SK-N-DZ (cell line): ENCODE measurements at regions not wholly inside any gene's neighbourhood (a gene's known extent, or its start where the extent isn't known, plus 50 kb on each side); places are given as distances from the start of the nearest gene placed in this dataset.

Experiments used
- DNase-seq: peaks from one replicate; pipeline ENCODE4 v3.0.0-alpha.2; 2015; ENCODE audit warnings: low spot score

DNA sequence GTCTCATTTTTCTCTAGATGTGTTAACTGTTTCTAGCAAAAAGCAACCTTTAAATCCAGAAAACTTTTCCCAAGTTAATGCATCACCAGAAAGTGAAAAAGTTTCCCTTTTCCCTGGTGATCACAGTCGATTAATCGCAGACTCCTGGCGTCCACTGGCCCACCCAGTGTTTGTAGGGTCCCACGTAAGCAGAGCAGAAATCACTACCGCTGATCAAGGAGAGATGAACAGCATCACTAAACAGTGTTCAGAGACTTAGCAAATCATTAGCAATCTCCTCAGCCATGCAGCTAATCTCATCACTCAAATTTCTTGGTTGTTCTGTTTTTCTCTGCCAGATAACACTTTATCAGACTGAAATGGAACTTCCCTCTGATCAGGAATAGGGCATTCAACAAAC lies 184.2 kb downstream of the EFNB2 start:
- DNase-seq = no peak

DNA sequence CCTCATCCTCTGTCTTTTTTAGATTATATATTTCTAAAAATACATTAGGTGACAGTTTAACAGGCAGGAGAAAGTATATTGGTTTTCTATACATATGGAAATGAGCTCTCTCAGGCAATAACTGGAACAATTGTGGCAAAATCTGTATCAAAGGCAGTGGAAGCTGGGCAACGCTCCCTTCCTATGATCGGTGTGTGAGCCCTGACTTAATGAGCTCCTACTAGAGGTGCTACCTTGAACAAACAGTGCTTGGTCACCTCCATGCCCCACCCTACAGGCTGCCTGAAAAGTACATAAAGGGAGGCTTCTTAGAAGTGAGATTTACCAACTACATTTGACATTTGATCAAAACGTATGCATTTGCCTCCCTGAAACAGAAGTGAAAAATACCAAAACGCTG lies 185.3 kb downstream of the EFNB2 start:
- no peak for DNase-seq

DNA sequence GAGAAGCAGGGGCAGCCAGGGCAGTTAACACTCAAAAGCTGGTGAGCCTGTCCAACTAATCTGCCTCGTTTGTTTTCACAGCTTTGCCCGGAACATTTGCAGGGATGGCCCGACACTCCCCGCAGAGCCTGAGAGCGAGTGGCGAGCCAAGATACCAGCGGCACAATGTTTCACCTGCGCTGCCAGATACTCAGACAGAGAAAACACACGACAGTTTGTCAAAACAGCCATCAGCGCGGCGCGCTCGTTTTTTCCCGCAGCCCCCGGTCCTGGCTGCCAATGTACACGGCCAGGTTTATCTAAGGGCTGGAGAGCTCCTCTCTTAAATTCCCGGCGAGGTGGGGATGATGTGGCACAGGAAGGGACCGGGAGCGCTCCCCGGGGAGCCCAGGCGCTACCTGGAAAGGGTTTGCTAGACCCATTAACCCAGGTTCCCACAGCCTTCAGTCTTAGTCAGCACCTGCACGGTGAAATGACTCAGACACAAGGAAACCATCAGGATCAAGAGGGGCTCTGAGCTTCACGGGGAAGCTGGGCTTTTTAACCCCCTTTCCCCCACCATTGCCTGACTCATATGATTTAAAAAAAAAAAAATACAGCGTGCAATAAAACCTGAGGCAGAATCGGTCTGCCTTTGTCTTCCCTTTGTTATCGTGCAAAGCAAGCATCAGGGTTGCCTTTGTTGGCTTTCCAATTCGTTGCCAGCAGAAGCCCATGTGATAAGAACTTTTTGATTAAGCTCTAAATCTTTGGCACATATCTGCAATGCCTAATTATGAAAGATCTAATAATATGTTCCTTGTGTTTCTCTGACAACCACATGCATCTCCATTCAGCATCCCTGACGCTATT lies 186.2 kb downstream of the EFNB2 start:
- no peak for DNase-seq

DNA sequence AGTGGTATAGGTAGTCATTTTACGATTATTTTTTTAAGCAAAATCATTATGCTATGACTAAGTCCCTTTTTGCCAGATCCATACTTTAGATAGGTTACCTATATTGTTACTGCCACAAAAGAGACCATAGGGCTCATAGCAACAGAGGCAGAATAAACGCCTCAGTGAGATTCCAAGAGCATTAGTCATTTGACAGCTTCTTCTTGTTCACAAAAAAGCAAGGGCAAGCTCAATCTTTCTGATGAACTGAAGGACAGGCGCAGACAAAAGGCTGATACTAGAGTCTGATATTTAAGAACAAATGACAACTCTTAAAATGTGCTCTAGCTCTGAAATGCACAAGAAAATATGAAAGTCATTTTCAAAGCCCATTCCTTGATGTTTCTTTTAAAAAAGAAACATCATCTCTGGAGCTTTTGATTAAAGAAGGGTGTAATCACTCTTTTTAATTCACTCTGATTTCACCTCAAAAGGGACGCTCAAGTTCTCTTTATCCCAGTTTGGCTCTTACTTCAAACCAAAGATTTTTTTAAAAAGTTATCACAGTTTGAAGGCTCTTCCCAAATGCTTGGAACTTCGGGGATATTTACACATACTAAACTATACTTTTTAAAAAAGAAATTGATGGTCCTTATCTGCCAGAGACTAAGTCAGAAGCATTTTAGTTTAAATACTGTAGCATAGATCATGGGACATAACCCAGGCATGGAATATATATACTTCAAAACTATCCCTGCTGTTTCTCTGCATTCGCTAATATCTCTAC lies 187.2 kb downstream of the EFNB2 start:
- DNase-seq = no peak

DNA sequence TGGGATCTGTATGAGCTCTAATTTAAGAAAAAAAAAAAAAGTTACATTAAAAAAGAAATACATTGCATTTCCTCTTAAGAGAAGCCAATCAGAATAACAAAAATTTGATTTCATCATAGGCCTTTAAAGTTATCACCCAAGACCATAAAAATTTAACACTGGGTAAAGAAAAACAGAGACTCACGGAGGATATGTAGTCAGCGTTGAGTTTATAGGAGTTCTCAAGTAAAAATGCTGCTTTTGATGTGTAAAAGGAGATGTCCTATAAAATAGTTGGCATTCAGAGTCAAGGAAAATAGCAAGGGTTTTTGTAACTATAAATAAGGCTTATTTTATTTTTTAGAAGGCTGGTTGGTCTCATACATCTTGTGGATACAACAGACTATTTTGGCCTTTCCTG lies 191.1 kb downstream of the EFNB2 start:
- DNase-seq = no peak

DNA sequence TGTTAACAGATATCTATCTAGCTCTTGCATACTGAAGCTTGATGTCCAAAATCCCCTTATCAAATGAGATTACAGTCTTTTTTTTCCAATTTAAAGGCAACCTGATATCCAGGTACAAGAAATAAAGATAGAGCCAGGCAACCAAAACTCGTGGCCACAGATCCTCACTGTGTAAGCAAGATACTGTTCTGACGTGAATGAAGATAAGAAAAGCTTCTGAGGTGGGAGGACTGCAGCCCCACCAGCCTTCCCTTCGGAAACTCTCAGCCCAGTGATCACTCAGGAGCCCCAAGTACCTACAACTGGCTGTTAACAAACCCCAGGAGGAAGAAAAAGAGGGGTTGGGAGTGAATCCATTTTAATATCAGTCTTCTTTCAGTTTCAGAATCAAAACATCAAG lies 191.6 kb downstream of the EFNB2 start:
- DNase-seq = no peak

DNA sequence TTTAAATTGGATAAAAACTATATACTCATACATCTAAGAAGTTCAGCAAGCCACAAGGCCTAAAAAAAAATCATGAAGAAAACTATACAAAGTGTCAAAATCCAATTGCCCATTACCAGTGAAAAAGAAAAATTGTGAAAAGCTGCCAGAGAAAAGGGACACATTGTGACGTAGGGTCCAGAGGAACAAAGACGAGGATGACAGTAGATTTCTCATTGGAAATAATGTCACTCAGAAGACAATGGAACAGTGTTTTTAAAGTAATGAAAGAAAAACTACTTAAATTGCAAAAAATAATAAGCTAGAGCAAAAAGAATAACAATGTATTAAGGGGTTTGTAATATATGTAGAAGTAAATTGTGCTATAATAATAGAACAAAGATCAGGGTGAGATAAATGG lies 195.2 kb downstream of the EFNB2 start:
- DNase-seq = no peak

DNA sequence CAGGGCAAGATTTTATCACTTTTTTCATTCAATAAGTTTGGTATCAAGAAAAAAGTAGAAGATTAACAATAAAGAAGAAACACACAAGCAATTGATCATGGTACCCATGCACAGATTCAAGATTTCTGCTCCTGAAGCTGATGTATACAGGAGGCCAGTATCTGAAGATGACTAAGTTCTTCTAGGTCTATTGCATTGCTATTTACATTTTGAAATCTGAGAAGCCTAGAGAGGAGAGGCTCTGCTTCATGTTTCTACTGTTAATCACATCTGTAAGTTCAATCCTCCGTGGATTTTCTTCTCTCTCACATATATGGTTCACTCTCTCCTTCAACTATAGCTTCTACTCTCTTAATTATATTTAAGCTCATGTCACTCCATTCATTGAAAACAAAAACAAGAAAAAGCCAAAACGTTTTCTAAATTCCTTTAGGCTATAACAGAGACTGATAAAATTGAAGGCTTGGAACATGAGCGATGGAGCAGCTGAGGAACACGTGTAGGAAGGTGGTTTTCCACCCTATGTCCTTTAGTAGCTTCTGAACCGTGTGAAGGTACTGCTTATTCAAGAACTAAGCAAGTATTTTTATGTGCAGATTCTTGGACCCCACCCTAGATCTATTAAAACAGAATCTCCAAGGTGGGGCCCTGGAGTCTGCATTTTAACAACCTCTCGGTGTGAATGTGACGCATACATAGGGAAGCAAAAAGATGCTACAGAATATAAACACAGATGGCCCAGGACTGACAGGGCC lies 198.2 kb downstream of the EFNB2 start:
- DNase-seq = no peak

DNA sequence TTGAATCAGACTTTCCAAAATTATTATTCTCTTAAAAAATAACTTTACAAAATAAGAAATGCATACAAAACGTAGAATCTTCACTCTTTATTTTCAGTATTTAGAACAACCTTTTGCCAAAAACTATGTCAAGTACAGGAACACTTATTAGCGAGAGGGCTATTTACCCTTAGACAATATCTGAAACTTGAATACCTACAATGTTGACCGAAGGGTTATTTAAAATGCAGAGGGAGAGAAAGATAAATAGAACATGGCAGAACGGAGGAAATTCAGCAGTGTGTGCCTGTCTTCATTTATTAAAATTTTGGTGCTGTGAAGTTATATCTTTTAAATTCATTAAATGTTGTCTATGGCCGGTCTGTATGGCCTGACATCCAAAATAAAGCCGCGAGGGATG lies 198.8 kb downstream of the EFNB2 start:
- no peak for DNase-seq

DNA sequence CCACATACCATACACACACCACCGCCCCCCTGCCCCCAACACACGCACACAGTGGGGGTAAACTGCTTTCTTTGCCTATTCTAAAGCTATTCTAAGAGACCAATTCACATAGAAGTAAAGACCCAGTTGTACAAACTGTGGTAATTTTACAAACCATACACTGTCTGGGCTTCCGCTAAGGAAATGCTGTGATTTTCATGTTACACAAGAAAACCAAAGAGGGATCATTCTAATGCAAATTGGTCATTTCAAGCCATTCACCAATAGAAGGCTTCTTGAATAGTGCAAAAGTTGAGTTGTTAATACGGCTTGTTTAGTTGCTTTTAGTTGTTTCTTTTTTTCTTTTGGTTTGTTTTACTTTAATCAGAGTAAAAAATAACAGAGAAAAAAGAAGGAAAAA lies 202.8 kb downstream of the EFNB2 start:
- DNase-seq = no peak

DNA sequence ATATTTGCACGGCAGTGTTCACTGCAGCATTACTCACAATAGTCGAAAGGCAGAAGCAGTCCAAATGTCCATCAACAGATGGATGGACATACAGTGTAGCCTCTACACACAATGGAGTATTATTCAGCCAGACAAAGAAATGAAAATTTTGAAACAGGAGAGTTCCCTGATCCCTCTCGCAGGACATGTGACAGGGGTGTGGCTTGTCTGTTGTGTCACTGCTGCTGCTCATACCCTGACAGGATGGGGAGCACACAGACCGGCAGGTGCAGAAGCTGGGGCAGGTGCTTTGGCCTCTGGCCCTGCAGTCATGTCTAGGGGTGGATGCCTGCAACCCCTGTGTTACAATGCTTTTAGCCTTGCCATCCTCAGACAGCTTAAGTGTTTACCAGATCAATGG lies 204.3 kb downstream of the EFNB2 start:
- DNase-seq = no peak

DNA sequence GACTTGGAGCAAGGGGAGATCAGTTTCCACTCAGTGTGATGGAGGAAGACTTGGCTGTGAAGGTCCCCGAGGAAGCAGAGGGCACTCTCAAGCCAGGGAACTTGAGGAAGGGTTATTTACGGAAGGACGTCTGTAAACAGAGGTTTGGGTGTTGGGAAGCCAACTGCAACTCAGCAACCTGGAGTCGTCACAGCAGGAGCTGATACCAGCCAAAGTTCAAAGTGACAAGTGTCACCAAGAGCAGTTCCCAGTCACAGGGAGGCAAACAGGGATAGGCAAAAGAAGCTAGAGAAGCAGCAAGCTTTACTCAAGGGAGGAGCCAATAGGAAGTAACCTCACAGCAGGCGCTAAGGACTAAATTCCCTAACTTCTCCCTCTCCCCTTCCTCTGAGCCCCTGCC lies 205.5 kb downstream of the EFNB2 start:
- no peak for DNase-seq

DNA sequence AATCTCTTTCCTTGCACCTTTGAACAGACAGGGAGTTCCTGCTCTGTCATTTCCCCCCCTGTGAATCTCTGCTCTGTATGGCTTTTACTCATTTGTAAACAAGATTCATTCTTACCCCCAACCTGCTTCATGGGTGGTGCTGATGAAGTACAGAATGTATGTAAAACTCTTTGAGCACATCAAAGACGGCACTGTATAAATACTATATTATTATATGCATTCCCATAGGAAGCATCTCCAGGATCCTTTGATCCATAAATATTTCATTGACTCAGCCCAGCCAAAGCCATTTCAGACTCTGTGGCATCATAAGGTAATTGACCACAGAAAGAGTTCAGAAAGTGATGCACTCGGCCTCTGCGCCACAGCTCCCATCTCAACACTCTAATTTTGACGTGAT lies 208.7 kb downstream of the EFNB2 start:
- DNase-seq = no peak

DNA sequence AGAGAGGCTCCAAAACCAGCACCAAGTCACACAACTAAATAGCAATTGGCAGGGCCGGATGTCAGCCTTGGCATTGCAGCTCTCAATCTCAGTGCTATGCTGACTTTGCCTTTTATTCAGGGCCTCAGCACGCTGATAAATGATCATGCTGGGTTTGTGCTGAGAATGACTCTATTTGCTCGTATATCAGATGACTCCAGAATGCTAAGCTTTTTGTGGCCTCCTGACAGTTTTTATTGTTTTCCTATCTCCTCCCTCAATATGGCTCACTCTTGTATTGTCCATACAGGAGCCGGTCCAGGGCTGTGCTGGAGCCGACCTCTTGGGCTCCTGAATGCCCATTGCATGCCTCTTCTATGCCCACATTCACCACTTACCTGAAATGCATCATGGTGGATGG lies 211.0 kb downstream of the EFNB2 start:
- no peak for DNase-seq

DNA sequence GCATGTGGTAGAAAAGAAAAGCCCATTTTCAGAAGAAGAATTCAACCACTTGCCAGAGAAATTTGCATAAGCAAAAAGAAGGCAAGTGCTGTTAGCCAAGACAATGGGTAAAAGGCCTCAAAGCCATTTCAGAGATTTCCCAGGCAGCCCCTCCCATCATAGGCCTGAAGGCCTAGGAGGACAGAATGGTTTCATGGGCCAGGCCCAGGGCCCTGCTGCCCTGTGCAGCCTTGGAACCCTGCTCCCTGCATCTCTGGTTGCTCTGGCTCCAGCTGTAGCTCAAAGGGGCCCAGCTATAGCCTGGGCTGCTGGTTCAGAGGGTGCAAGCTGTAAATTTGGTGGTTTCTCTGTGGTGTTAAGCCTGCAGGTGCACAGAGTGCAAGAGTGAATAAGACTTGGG lies 212.8 kb downstream of the EFNB2 start:
- no peak for DNase-seq

DNA sequence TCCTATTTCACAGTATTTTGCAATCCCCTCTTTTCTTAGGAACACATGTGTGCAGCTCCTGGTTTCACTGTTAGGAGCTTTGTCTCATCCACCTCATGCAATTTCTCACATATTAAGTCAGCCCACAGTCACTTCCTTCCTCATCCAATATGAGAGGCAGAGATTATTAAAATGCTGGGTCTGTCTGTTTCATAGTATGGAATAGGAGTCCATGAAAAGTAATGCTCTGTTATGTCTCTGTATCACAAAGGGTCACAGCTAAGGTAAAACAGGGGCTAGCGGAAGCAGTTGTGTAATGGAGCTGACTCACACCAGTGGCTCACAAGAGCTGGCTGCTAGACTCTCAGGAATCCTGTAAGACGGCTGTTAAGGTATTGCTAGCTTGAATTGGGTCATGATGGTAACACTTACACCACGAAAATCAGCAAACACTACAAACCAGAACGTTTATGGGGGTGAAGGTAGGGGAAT lies 216.5 kb downstream of the EFNB2 start:
- no peak for DNase-seq

DNA sequence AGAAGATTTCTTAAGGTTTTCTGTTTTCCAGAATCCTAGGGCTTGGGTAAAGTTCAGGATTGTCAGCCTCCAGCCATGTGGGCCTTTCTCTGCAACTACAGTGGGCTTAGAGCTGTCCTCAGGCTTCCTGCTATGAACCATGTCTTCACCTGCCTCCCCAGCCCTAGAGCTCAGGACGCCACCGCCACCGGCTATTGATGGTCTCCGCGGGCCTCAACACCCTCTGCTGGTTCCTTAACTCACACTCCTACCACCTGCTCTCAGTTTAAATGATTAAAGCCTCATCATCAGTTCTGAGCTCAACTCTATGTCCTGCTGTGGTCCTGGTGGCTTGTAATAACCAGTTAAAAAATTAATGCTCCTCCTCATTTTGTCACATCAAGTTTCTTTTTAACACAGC lies 221.0 kb downstream of the EFNB2 start:
- DNase-seq = no peak

DNA sequence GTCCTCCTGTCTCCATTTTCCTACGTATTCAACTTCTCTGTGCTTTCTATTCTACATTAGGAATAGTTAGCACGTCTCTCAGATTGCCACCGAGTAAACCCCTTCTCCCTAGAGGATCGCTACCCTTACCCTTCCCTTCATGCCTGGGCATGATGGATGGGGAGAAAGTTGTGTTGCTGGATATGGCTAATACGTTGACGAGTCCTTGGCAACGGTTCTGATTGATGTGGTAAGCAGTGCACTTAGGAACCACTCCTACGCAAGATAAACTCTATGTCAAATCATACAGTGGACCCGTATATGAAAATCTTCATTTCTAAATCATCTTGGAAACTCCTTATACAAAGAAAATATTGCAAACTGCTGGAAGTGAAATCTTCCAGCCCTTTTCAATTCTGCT lies 224.5 kb downstream of the EFNB2 start:
- no peak for DNase-seq

DNA sequence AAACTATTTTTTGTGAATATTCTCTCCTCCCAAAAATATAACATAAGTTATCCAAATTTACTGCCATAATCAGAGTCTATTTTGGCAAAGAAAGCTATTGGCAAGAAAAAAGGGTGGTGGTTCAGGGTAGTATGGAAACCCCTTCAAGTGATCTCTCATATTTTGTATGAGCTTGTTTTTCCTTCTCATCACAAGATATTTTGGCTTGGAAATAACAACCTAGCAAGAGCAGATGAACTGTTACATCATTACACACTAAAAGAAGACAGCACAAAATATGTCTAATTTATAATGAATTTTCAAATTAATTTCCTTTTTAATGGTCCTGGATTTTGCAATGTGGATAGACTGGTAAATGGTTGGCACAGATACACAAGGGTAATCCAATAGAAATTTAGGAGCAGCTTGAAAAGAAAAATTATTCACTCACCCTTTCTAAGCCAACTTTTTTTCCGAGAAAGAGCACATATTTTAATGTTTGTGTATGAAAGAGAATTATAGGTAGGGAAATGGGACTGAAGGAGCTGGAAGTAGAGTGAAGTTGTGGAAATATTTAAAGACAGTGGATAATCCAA lies 225.1 kb downstream of the EFNB2 start:
- no peak for DNase-seq

DNA sequence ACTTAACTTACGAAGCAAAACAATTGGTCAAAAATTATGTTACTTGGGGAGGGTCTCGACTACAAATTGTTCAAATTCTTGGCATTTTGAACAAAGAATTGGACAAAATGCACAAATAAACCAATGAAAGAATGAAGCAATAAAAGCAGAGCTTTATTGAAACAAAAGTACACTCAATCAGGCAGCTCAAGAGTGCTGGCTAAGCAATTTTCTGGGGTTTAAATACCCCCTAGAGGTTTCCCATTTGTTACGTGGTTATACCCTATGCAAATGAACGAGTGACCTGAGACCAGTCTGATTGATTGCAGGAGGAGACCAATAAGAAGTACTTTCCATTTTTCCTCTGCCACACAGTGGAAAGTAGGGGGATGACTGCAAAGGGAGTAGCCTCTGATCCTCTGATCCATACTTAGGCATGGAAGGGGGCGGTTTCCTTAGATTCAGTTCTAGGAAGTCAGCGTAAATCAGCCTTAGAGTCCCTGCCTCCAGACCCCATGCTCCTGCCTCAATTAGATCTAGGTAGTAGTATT lies 228.6 kb downstream of the EFNB2 start:
- DNase-seq = no peak

DNA sequence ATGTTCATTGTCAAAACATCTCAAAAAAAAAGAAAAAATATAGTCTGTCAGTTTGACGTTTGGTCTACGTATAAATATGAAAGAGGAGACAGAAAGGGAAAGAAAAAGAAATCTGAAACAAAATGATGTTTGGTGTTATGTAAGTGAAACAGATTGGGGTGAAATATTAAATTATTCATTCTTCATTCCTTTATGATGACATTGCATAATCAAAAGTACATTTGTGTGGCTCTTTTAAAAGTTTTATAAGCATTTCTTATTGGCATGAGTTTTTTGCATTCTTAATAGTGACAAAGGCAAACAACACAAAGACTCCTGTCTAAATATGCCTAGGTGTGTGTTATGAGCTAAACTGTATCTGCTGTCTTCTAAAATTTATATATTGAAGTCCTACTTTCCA lies 232.6 kb downstream of the EFNB2 start:
- no peak for DNase-seq

DNA sequence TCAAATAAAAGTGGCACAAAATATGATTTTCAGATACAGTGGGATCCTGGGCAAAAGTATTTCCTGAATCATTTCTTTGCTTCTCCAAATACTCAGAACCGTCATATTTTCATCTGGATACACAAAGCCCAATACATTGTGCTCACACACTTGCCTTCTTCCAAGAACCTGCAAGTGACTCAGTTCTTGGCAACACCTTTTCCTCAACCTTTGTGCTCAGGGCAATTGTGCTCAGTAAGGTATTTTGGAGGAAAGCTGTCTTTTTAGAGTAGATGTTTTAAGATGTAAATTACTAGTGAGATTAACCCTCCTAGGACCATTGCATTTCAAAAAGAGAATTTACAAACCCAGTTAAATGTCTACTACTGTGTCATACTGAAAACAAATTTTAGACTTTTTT lies 233.5 kb downstream of the EFNB2 start:
- no peak for DNase-seq
